ENCODE measurements at regions not wholly inside any gene's neighbourhood (a gene's known extent, or its start where the extent isn't known, plus 50 kb on each side); places are given as distances from the start of the nearest gene placed in this dataset.

GRCh38 chr16:9241177-9241576 is 149.7 kb downstream of the HAPSTR1 start:
- intact Hi-C loops (cut with micrococcal nuclease) (no loop called here), dilution Hi-C loops (cut with MboI; ENCODE audit: extremely low pct_ligation_motif_present, low sequenced_read_pairs) (no loop called here)
- no peaks in the 10 kb centered on the region for H3K79me2 ChIP-seq (ENCODE audit: control insufficient read depth, insufficient read depth, low read length)
- H3K27ac ChIP-seq (ENCODE audit: insufficient read depth, low read depth, low read length): no peak overlapping the region
- CTCF ChIA-PET: interaction anchor here (0.9 kb wide), 1 partner anchor 12 kb away, joined by 3 read pairs; no protein-coding TSS in a partner anchor
- H3K9me3 ChIP-seq (replicated peaks; ENCODE audit: control insufficient read depth, insufficient read depth, low read length): no peaks in the 10 kb centered on the region
- TF ChIP-seq POLR2A (IDR thresholded peaks at IDR 0.05; ENCODE audit: low read depth, low read length): no peak
- no peak for TF ChIP-seq MYC (IDR thresholded peaks at IDR 0.05; ENCODE audit: low read depth, low read length)
- no peak for TF ChIP-seq JUN (IDR thresholded peaks at IDR 0.05; ENCODE audit: borderline replicate concordance, insufficient read depth, insufficient read length, low read depth)
- TF ChIP-seq CTCF (IDR thresholded peaks at IDR 0.05; ENCODE audit: extremely low read depth in 1 of 2, insufficient read depth in 1 of 2, low read depth in 1 of 2, low read length in 2 of 2): no peak
- TF ChIP-seq, protein P1, sequence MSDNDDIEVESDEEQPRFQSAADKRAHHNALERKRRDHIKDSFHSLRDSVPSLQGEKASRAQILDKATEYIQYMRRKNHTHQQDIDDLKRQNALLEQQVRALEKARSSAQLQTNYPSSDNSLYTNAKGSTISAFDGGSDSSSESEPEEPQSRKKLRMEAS (IDR thresholded peaks at IDR 0.05; ENCODE audit: insufficient read depth, insufficient read length): no peak
- no peak for TF ChIP-seq POLR2AphosphoS5 (IDR thresholded peaks at IDR 0.05; ENCODE audit: insufficient read depth, low read depth, low read length)
- no peak for TF ChIP-seq GATA2 (IDR thresholded peaks at IDR 0.05; ENCODE audit: insufficient read depth, insufficient read length, low read depth, low read length)
- no peak for TF ChIP-seq FOS (IDR thresholded peaks at IDR 0.05; ENCODE audit: borderline replicate concordance, insufficient read depth, low read length)
- TF ChIP-seq EZH2 (IDR thresholded peaks at IDR 0.05; ENCODE audit: borderline replicate concordance, low read depth, low read length, severe bottlenecking): no peak
- POLR2A ChIA-PET: no interaction called here
- H3K9me1 ChIP-seq (replicated peaks; ENCODE audit: control insufficient read depth, extremely low read depth, insufficient read depth, low read length): no peaks in the 10 kb centered on the region
- H3K4me3 ChIP-seq (replicated peaks in 1 of 3; ENCODE audit: insufficient read depth in 1 of 3, low read depth in 1 of 3, low read length in 3 of 3): no peak overlapping the region
- H3K36me3 ChIP-seq (ENCODE audit: control insufficient read depth in 2 of 2, extremely low read depth in 1 of 2, insufficient read depth in 2 of 2, low read length in 2 of 2): no peaks in the 10 kb centered on the region
- H2AFZ ChIP-seq (ENCODE audit: low read depth, low read length): no peak overlapping the region
- no peaks in the 10 kb centered on the region for H4K20me1 ChIP-seq (replicated peaks; ENCODE audit: control insufficient read depth, extremely low read depth, insufficient read depth, low read length)
- no peak overlapping the region for H3K4me2 ChIP-seq (ENCODE audit: insufficient read depth, low read length)
- DNase-seq (ENCODE audit: low read depth, low spot score): no peak
- no peak for FAIRE-seq
- no peaks in the 10 kb centered on the region for H3K27me3 ChIP-seq (ENCODE audit: control insufficient read depth in 2 of 2, insufficient read depth in 2 of 2, low read length in 2 of 2)
- H3K4me1 ChIP-seq (ENCODE audit: control insufficient read depth, extremely low read depth, insufficient read depth, low read length): no peaks in the 10 kb centered on the region
- no TSS peak for BruUV-seq (replicated peaks)
- no peak overlapping the region for H3K9ac ChIP-seq (replicated peaks; ENCODE audit: extremely low read depth, insufficient read depth, low read length)
